G401.6 (cell line): ENCODE measurements at regions not wholly inside any gene's neighbourhood (a gene's known extent, or its start where the extent isn't known, plus 50 kb on each side); places are given as distances from the start of the nearest gene placed in this dataset.

ENCODE experiments used
- FAIRE-seq: peaks from 2 replicates; lab custom pipeline; 2012; peaks lifted over from hg19 to GRCh38; lab: Jason Lieb, UNC

DNA sequence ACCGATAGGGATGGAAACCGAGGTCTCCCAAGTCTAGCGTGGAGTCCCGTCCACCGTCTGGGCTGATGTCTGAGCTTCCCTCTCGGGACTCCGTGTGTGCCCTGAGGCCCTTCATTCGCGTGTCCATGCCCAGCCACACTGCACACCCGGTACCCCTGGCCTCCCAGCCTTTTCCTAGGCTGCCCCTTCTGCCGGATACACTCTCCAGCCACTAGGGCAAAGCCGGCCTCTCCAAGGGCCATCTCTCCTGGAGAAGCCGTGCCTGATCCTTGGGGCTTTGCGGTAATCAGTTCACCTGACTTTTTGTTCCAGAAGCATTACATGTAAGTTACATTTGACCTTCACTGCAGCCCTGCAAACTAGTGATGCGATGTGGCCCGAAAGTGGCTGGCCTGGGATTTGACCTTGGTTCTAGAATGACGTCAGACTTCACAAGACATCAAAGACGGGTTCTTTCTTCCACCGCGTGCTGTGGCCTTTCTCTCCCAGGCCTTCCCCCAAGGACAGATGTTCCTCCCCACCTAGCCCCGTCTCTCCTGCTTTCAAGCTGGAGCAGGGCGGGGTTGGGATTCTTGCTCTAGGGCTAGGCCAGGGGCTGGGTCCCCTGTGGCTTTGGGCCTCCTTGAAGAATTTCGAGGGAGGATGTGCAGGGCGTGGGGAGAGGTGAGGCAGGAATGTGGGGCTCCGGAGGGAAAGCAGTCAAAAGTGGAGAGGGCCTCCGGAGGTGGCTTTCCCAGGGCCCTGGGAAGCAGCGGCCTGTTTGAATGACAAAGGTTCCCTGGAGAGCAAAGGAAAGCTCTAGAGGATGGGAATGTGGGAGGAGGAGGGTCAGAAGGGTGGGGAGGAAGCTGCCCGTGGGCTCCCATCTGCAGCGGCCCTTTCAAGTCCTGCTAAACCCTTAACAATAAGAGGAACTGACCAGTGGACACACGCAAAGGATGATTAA is 49.7 kb upstream of the SLC2A1 start:
- no peak for FAIRE-seq
